Liver (tissue), 8 donors: ENCODE measurements at regions not wholly inside any gene's neighbourhood (a gene's known extent, or its start where the extent isn't known, plus 50 kb on each side); places are given as distances from the start of the nearest gene placed in this dataset.

ENCODE experiments used
- DNase-seq: peaks from one replicate; pipeline ENCODE4 v3.0.0-alpha.2; 2017; ENCODE audit warnings: low spot score
- H3K27ac ChIP-seq, 2 donors: one replicate each; pipeline ENCODE4 v1.7.0; 2013; ENCODE audit warnings: inconsistent platforms in 2 of 2, low read length in 2 of 2, control low read depth in 1 of 2, low read depth in 1 of 2, mild to moderate bottlenecking in 1 of 2
- H3K27me3 ChIP-seq, 4 donors: one replicate each; pipeline versions ENCODE4 v1.6.1 to v1.7.0; 2013; ENCODE audit warnings: low read length in 3 of 4, inconsistent platforms in 1 of 4, mild to moderate bottlenecking in 1 of 4, moderate library complexity in 1 of 4; ENCODE audit not compliant: control insufficient read depth in 4 of 4, insufficient read depth in 4 of 4
- H3K36me3 ChIP-seq, 4 donors: one replicate each; pipeline versions ENCODE4 v1.6.1 to v1.7.0; 2013; ENCODE audit warnings: low read length in 3 of 4, mild to moderate bottlenecking in 3 of 4, low read depth in 1 of 4, moderate library complexity in 1 of 4; ENCODE audit not compliant: control insufficient read depth in 4 of 4, insufficient read depth in 3 of 4
- H3K4me1 ChIP-seq, 4 donors: one replicate each; pipeline versions ENCODE4 v1.6.1 to v1.7.0; 2013; ENCODE audit warnings: low read length in 3 of 4, mild to moderate bottlenecking in 3 of 4, moderate library complexity in 1 of 4; ENCODE audit not compliant: control insufficient read depth in 4 of 4, insufficient read depth in 4 of 4
- H3K4me3 ChIP-seq, 3 donors: one replicate each; pipeline versions ENCODE4 v1.6.1 to v1.7.0; 2013; ENCODE audit warnings: low read length in 3 of 3, control low read depth in 1 of 3, low read depth in 1 of 3, mild to moderate bottlenecking in 1 of 3
- H3K9ac ChIP-seq, 2 donors: one replicate each; pipeline ENCODE4 v1.7.0; 2013; ENCODE audit warnings: low read length in 2 of 2, mild to moderate bottlenecking in 2 of 2, moderate library complexity in 2 of 2, control low read depth in 1 of 2, low read depth in 1 of 2
- H3K9me3 ChIP-seq, 4 donors: one replicate each; pipeline versions ENCODE4 v1.6.1 to v1.7.0; 2013; ENCODE audit warnings: low read length in 3 of 4; ENCODE audit not compliant: control insufficient read depth in 4 of 4
- EGR1 ChIP-seq, 2 donors: IDR thresholded peaks; 2 replicates each; pipeline ENCODE4 v1.6.1; 2016 to 2018; ENCODE audit warnings: antibody characterized with exemption in 2 of 2, low read depth in 2 of 2
- FOXA1 ChIP-seq: IDR thresholded peaks from 2 replicates; pipeline ENCODE4 v1.6.1; 2016; ENCODE audit warnings: antibody characterized with exemption
- FOXA2 ChIP-seq: IDR thresholded peaks from 2 replicates; pipeline ENCODE4 v1.6.1; 2016; ENCODE audit warnings: antibody characterized with exemption
- GABPA ChIP-seq, 2 donors: IDR thresholded peaks in 1 of 2; conservative IDR thresholded peaks in 1 of 2; 2 replicates each; pipeline ENCODE4 v1.6.1; 2016; ENCODE audit warnings: antibody characterized with exemption in 2 of 2, mild to moderate bottlenecking in 1 of 2, moderate library complexity in 1 of 2
- HNF4A ChIP-seq, 2 donors: conservative IDR thresholded peaks; 2 replicates each; pipeline ENCODE4 v1.6.1; 2016; ENCODE audit warnings: antibody characterized with exemption in 2 of 2, mild to moderate bottlenecking in 2 of 2
- HNF4G ChIP-seq: IDR thresholded peaks from 2 replicates; pipeline ENCODE4 v1.6.1; 2016; ENCODE audit warnings: antibody characterized with exemption
- JUND ChIP-seq, 2 donors: IDR thresholded peaks; 2 replicates each; pipeline ENCODE4 v1.6.1; 2016; ENCODE audit warnings: antibody characterized with exemption in 2 of 2
- NR2F2 ChIP-seq: IDR thresholded peaks from 2 replicates; pipeline ENCODE4 v1.6.1; 2016; ENCODE audit warnings: antibody characterized with exemption
- RAD21 ChIP-seq, 2 donors: IDR thresholded peaks; 2 replicates each; pipeline ENCODE4 v1.6.1; 2016; ENCODE audit warnings: antibody characterized with exemption in 2 of 2, mild to moderate bottlenecking in 2 of 2
- RXRA ChIP-seq, 2 donors: IDR thresholded peaks; 2 replicates each; pipeline ENCODE4 v1.6.1; 2017 to 2018; ENCODE audit warnings: antibody characterized with exemption in 2 of 2, mild to moderate bottlenecking in 1 of 2
- SP1 ChIP-seq: IDR thresholded peaks from 2 replicates; pipeline ENCODE4 v1.6.1; 2018; ENCODE audit warnings: antibody characterized with exemption, mild to moderate bottlenecking
- TAF1 ChIP-seq: conservative IDR thresholded peaks from 2 replicates; pipeline ENCODE4 v1.6.1; 2016; ENCODE audit warnings: antibody characterized with exemption, mild to moderate bottlenecking
- YY1 ChIP-seq: IDR thresholded peaks from 2 replicates; pipeline ENCODE4 v1.6.1; 2016; ENCODE audit warnings: antibody characterized with exemption, mild to moderate bottlenecking
- WGBS: extraction: QIAGEN DNeasy Blood & Tissue Kit; methylation state at CpG from one replicate; pipeline ENCODE4 v1.1.7; 2013; 5-methylcytosine and 5-hydroxymethylcytosine counted together
- TF ChIP-seq, protein P1 (sequence below): IDR thresholded peaks from 2 replicates; pipeline ENCODE4 v1.6.1; 2016; ENCODE audit warnings: antibody characterized with exemption, mild to moderate bottlenecking
- TF ChIP-seq, protein P2 (sequence below): IDR thresholded peaks from 2 replicates; pipeline ENCODE4 v1.6.1; 2016; ENCODE audit warnings: antibody characterized with exemption
- TF ChIP-seq, protein P3 (sequence below): fragments of 150-350 bp; IDR thresholded peaks from 2 replicates; pipeline ENCODE4 v1.5.1; 2017; ENCODE audit warnings: improper control_type of control experiment, low read depth, low read length; ENCODE audit not compliant: missing input control
- TF ChIP-seq, protein P4 (sequence below): IDR thresholded peaks from 2 replicates; pipeline ENCODE4 v1.6.1; 2016; ENCODE audit warnings: antibody characterized with exemption
- donor health status: healthy.
- donor health status: healthy.
- donor health status: healthy.
- donor health status: healthy.
- donor health status: healthy.

DNA sequence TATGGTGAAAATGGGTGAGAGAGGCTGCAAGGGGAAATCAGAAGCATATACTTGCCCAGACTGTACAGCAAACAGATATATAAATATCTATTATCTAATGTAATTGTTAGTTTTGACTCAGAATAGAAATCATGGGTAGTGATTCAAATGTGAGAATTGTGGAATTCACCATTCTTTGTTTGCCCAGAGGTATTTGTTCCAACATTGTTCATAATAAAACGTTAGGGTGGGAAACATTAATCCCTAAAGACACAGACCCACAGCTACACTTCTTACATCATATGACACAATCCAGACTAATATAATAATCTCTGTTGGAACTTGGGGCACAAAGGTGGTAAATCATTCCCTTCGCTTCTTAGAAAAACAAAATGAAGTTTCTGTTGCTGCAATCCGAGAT lies 646.5 kb upstream of the SLITRK6 start (continued):
- TF ChIP-seq, protein P1, sequence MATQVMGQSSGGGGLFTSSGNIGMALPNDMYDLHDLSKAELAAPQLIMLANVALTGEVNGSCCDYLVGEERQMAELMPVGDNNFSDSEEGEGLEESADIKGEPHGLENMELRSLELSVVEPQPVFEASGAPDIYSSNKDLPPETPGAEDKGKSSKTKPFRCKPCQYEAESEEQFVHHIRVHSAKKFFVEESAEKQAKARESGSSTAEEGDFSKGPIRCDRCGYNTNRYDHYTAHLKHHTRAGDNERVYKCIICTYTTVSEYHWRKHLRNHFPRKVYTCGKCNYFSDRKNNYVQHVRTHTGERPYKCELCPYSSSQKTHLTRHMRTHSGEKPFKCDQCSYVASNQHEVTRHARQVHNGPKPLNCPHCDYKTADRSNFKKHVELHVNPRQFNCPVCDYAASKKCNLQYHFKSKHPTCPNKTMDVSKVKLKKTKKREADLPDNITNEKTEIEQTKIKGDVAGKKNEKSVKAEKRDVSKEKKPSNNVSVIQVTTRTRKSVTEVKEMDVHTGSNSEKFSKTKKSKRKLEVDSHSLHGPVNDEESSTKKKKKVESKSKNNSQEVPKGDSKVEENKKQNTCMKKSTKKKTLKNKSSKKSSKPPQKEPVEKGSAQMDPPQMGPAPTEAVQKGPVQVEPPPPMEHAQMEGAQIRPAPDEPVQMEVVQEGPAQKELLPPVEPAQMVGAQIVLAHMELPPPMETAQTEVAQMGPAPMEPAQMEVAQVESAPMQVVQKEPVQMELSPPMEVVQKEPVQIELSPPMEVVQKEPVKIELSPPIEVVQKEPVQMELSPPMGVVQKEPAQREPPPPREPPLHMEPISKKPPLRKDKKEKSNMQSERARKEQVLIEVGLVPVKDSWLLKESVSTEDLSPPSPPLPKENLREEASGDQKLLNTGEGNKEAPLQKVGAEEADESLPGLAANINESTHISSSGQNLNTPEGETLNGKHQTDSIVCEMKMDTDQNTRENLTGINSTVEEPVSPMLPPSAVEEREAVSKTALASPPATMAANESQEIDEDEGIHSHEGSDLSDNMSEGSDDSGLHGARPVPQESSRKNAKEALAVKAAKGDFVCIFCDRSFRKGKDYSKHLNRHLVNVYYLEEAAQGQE: no peak
- TF ChIP-seq HNF4A (conservative IDR thresholded peaks at IDR 0.05) (no peak), SP1 (no peak), FOXA2 (no peak), JUND (IDR thresholded peaks at IDR 0.05) (no peak), RAD21 (IDR thresholded peaks at IDR 0.05) (no peak), HNF4G (no peak)
- TF ChIP-seq, protein P2, sequence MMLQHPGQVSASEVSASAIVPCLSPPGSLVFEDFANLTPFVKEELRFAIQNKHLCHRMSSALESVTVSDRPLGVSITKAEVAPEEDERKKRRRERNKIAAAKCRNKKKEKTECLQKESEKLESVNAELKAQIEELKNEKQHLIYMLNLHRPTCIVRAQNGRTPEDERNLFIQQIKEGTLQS: no peak
- TF ChIP-seq, protein P3, sequence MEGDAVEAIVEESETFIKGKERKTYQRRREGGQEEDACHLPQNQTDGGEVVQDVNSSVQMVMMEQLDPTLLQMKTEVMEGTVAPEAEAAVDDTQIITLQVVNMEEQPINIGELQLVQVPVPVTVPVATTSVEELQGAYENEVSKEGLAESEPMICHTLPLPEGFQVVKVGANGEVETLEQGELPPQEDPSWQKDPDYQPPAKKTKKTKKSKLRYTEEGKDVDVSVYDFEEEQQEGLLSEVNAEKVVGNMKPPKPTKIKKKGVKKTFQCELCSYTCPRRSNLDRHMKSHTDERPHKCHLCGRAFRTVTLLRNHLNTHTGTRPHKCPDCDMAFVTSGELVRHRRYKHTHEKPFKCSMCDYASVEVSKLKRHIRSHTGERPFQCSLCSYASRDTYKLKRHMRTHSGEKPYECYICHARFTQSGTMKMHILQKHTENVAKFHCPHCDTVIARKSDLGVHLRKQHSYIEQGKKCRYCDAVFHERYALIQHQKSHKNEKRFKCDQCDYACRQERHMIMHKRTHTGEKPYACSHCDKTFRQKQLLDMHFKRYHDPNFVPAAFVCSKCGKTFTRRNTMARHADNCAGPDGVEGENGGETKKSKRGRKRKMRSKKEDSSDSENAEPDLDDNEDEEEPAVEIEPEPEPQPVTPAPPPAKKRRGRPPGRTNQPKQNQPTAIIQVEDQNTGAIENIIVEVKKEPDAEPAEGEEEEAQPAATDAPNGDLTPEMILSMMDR: no peak

DNA sequence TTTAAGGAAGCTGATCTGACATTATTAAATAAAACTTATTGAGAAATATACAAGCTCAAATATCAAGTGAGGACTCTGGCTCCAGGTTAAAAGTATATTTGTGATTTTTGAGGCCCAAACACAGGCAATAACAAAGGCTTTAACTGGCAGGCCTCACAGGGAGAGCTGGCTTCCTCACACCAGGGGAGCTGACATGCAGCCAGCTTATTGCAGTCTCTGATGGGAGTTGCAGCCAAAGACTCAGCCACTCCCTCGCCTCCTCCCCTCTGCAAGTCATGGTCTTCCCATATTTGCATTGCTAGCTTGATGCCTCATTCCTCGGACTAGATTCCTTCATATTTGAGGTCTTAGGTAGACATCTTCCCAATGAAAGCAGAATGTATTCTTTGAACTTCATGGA lies 647.1 kb upstream of the SLITRK6 start:
- DNase-seq: no peak
- Histone ChIP-seq H3K9ac (no peak overlapping the region), H3K4me1 (no peaks in the 10 kb centered on the region), H3K27ac (no peak overlapping the region), H3K9me3 (no peaks in the 10 kb centered on the region), H3K4me3 (no peak overlapping the region), H3K36me3 (no peaks in the 10 kb centered on the region), H3K27me3 (peaks cover 0 to 2% (median 0%) of the 10 kb centered on the region in 4 donors)
- 37% methylated on average over 2 of the region's 2 CpGs for WGBS
- no peak for TF ChIP-seq FOXA1
- TF ChIP-seq GABPA (IDR thresholded peaks at IDR 0.05 in 1 of 2, conservative IDR thresholded peaks at IDR 0.05 in 1 of 2): no peak
- TF ChIP-seq YY1: no peak
- TF ChIP-seq JUND (IDR thresholded peaks at IDR 0.05): no peak
- TF ChIP-seq RXRA (IDR thresholded peaks at IDR 0.05): no peak
- no peak for TF ChIP-seq EGR1 (IDR thresholded peaks at IDR 0.05; ENCODE audit: low read depth in 2 of 2)
- TF ChIP-seq FOXA2: no peak
- TF ChIP-seq, protein P2: no peak
- TF ChIP-seq HNF4G: no peak
- no peak for TF ChIP-seq TAF1
- TF ChIP-seq, protein P4, sequence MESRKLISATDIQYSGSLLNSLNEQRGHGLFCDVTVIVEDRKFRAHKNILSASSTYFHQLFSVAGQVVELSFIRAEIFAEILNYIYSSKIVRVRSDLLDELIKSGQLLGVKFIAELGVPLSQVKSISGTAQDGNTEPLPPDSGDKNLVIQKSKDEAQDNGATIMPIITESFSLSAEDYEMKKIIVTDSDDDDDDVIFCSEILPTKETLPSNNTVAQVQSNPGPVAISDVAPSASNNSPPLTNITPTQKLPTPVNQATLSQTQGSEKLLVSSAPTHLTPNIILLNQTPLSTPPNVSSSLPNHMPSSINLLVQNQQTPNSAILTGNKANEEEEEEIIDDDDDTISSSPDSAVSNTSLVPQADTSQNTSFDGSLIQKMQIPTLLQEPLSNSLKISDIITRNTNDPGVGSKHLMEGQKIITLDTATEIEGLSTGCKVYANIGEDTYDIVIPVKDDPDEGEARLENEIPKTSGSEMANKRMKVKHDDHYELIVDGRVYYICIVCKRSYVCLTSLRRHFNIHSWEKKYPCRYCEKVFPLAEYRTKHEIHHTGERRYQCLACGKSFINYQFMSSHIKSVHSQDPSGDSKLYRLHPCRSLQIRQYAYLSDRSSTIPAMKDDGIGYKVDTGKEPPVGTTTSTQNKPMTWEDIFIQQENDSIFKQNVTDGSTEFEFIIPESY: no peak
- TF ChIP-seq RAD21 (IDR thresholded peaks at IDR 0.05): no peak
- TF ChIP-seq NR2F2: no peak
- no peak for TF ChIP-seq SP1
